Progenitor cell of endocrine pancreas (in vitro differentiated cells): ENCODE measurements at regions not wholly inside any gene's neighbourhood (a gene's known extent, or its start where the extent isn't known, plus 50 kb on each side); places are given as distances from the start of the nearest gene placed in this dataset.

ENCODE experiments used
- DNase-seq: peaks from one replicate; pipeline ENCODE4 v3.0.0; 2021; ENCODE audit warnings: low spot score; ENCODE audit not compliant: unreplicated experiment
- H3K27ac Mint-ChIP-seq: 2 replicates; pipeline ENCODE4 v1.8.0; 2021; ENCODE audit warnings: mild to moderate bottlenecking, moderate library complexity, mixed read lengths
- H3K27me3 Mint-ChIP-seq: 2 replicates; pipeline ENCODE4 v1.8.0; 2021; ENCODE audit warnings: mixed read lengths
- H3K36me3 Mint-ChIP-seq: 2 replicates; pipeline ENCODE4 v1.8.0; 2022; ENCODE audit warnings: mixed read lengths; ENCODE audit not compliant: insufficient read depth
- H3K4me1 Mint-ChIP-seq: 2 replicates; pipeline ENCODE4 v1.8.0; 2021; ENCODE audit warnings: low read depth, mixed read lengths
- H3K4me3 Mint-ChIP-seq: 2 replicates; pipeline ENCODE4 v1.8.0; 2021; ENCODE audit warnings: low read depth, mild to moderate bottlenecking, moderate library complexity, mixed read lengths
- H3K9me3 Mint-ChIP-seq: 2 replicates; pipeline ENCODE4 v1.8.0; 2021; ENCODE audit warnings: low read depth, mixed read lengths
- CTCF ChIP-seq: fragments of 200-600 bp; sonication (generic); IDR thresholded peaks from one replicate; pipeline ENCODE4 v1.5.0; 2021; ENCODE audit warnings: antibody characterized with exemption, mild to moderate bottlenecking; ENCODE audit not compliant: unreplicated experiment

- TF ChIP-seq CTCF = no peak
- no peak for DNase-seq
- H3K4me1 Mint-ChIP-seq = peaks cover 6% of the 10 kb centered on the region
- no peak overlapping the region for H3K27ac Mint-ChIP-seq
- no peaks in the 10 kb centered on the region for H3K9me3 Mint-ChIP-seq
- no peaks in the 10 kb centered on the region for H3K36me3 Mint-ChIP-seq
- H3K27me3 Mint-ChIP-seq = peaks cover 18% of the 10 kb centered on the region
- H3K4me3 Mint-ChIP-seq = no peak overlapping the region
Observed at GRCh38 chr10:31095677-31096560, 64.3 kb upstream of the ZNF438 start.

GRCh38 chr10:31098046-31098445, 66.4 kb upstream of the ZNF438 start:
- DNase-seq = no peak
- Mint-ChIP-seq H3K4me1 (peaks cover 9% of the 10 kb centered on the region), H3K9me3 (no peaks in the 10 kb centered on the region), H3K4me3 (no peak overlapping the region), H3K36me3 (no peaks in the 10 kb centered on the region), H3K27ac (no peak overlapping the region), H3K27me3 (peaks cover 18% of the 10 kb centered on the region)
- no peak for TF ChIP-seq CTCF

- TF ChIP-seq CTCF = no peak
- H3K36me3 Mint-ChIP-seq = no peaks in the 10 kb centered on the region
- H3K4me1 Mint-ChIP-seq = peaks cover 9% of the 10 kb centered on the region
- no peaks in the 10 kb centered on the region for H3K9me3 Mint-ChIP-seq
- no peak overlapping the region for H3K27ac Mint-ChIP-seq
- no peak for DNase-seq
- peaks cover 18% of the 10 kb centered on the region for H3K27me3 Mint-ChIP-seq
- no peak overlapping the region for H3K4me3 Mint-ChIP-seq
Observed at GRCh38 chr10:31099094-31099493, 67.4 kb upstream of the ZNF438 start.

- Mint-ChIP-seq H3K27ac (no peak overlapping the region), H3K4me3 (no peak overlapping the region)
Observed at GRCh38 chr10:31099664-31100063, 68.0 kb upstream of the ZNF438 start.

GRCh38 chr10:31100115-31100601, 68.5 kb upstream of the ZNF438 start:
- Mint-ChIP-seq H3K4me3 (no peak overlapping the region), H3K27me3 (peaks cover 18% of the 10 kb centered on the region), H3K36me3 (no peaks in the 10 kb centered on the region), H3K4me1 (peaks cover 9% of the 10 kb centered on the region), H3K27ac (no peak overlapping the region), H3K9me3 (no peaks in the 10 kb centered on the region)
- no peak for TF ChIP-seq CTCF
- DNase-seq = no peak

More at GRCh38 chr10:31099664-31100063, 68.0 kb upstream of the ZNF438 start:
- Mint-ChIP-seq H3K4me1 (peaks cover 9% of the 10 kb centered on the region), H3K9me3 (no peaks in the 10 kb centered on the region), H3K27me3 (peaks cover 18% of the 10 kb centered on the region), H3K36me3 (no peaks in the 10 kb centered on the region)
- DNase-seq = no peak
- TF ChIP-seq CTCF = no peak
